IMR-90 (cell line): ENCODE measurements at regions not wholly inside any gene's neighbourhood (a gene's known extent, or its start where the extent isn't known, plus 50 kb on each side); places are given as distances from the start of the nearest gene placed in this dataset.

Source experiments
- ATAC-seq: fragments of 200-7000 bp; cut with Tn5 transposase; 2 replicates; pipeline ENCODE4 v1.9.1; 2020; ENCODE audit warnings: low read depth, mild to moderate bottlenecking, moderate library complexity
- BruUV-seq: library from RNA; stranded (reverse); fragments of 400-500 nt; replicated peaks from 2 replicates; lab custom pipeline; 2021; lab: Mats Ljungman, UMichigan
- CTCF ChIA-PET: fragments of 300-600 bp; formaldehyde crosslinking; extraction: SDS; loops from one replicate; lab custom pipeline; 2021; ENCODE audit warnings: antibody characterized with exemption; lab: Yijun Ruan, JAX
- POLR2A ChIA-PET: fragments of 300-600 bp; sonication (Branson Sonifier 250); formaldehyde crosslinking; loops from one replicate; lab custom pipeline; 2022; ENCODE audit warnings: antibody characterized with exemption; ENCODE audit not compliant: unreplicated experiment; lab: Charles Lee
- DNase-seq: peaks from one replicate; pipeline ENCODE4 v3.0.0; 2013
- H2AFZ ChIP-seq: replicated peaks from 2 replicates; pipeline ENCODE3; 2013; ENCODE audit warnings: low read length, mild to moderate bottlenecking; ENCODE audit not compliant: poor library complexity
- H2AK5ac ChIP-seq: 2 replicates; pipeline ENCODE4 v1.6.1; 2013; ENCODE audit warnings: low read depth, low read length, inconsistent platforms
- H2AK9ac ChIP-seq: replicated peaks from 2 replicates; pipeline ENCODE3; 2013; ENCODE audit warnings: mild to moderate bottlenecking, low read depth, low read length, moderate library complexity; ENCODE audit not compliant: poor library complexity
- H2BK120ac ChIP-seq: 2 replicates; pipeline ENCODE4 v1.6.1; 2013; ENCODE audit warnings: low read depth, low read length, inconsistent platforms
- H2BK15ac ChIP-seq: 3 replicates; pipeline ENCODE4 v1.6.1; 2013; ENCODE audit warnings: low read depth, low read length, inconsistent platforms
- H2BK20ac ChIP-seq: 2 replicates; pipeline ENCODE4 v1.6.1; 2013; ENCODE audit warnings: low read depth, mild to moderate bottlenecking, inconsistent platforms, low read length, moderate library complexity
- H2BK5ac ChIP-seq: 2 replicates; pipeline ENCODE4 v1.6.1; 2013; ENCODE audit warnings: mild to moderate bottlenecking, low read depth, low read length, inconsistent platforms; ENCODE audit not compliant: poor library complexity, severe bottlenecking
- H3K14ac ChIP-seq: replicated peaks from 2 replicates; pipeline ENCODE4 v1.6.1; 2013; ENCODE audit warnings: low read depth, low read length, inconsistent platforms
- H3K18ac ChIP-seq: 2 replicates; pipeline ENCODE4 v1.6.1; 2013; ENCODE audit warnings: low read depth, low read length, control low read depth
- H3K23ac ChIP-seq: 2 replicates; pipeline ENCODE4 v1.6.1; 2013; ENCODE audit warnings: low read depth, low read length, inconsistent platforms
- H3K27ac ChIP-seq: 2 replicates; pipeline ENCODE4 v1.5.1; 2013; ENCODE audit warnings: mild to moderate bottlenecking, control low read depth, low read length; ENCODE audit not compliant: insufficient read depth
- H3K27me3 ChIP-seq: 2 replicates; pipeline ENCODE4 v1.6.1; 2013; ENCODE audit warnings: low read length; ENCODE audit not compliant: control insufficient read depth, insufficient read depth
- H3K36me3 ChIP-seq: 2 replicates; pipeline ENCODE4 v1.6.1; 2013; ENCODE audit warnings: low read length, mixed read lengths; ENCODE audit not compliant: control insufficient read depth, insufficient read depth
- H3K4ac ChIP-seq: 2 replicates; pipeline ENCODE4 v1.6.1; 2013; ENCODE audit warnings: low read depth, low read length, inconsistent platforms
- H3K4me1 ChIP-seq: 2 replicates; pipeline ENCODE4 v1.6.1; 2013; ENCODE audit warnings: low read length, mixed read lengths; ENCODE audit not compliant: control insufficient read depth, insufficient read depth
- H3K4me2 ChIP-seq: 2 replicates; pipeline ENCODE4 v1.6.1; 2013; ENCODE audit warnings: low read depth, mild to moderate bottlenecking, control low read depth, low read length, moderate library complexity
- H3K4me3 ChIP-seq: 2 replicates; pipeline ENCODE4 v1.5.1; 2013; ENCODE audit warnings: low read depth, mild to moderate bottlenecking, control low read depth, low read length, moderate library complexity; ENCODE audit not compliant: insufficient read depth
- H3K56ac ChIP-seq: 2 replicates; pipeline ENCODE4 v1.6.1; 2013; ENCODE audit warnings: low read length, inconsistent platforms; ENCODE audit not compliant: insufficient read depth; ENCODE audit errors: extremely low read depth
- H3K79me1 ChIP-seq, 2 experiments: 2 replicates each; pipeline ENCODE4 v1.6.1; 2013; ENCODE audit warnings: low read length in 2 of 2, inconsistent platforms in 1 of 2, low read depth in 1 of 2
- H3K9ac ChIP-seq: 2 replicates; pipeline ENCODE4 v1.6.1; 2013; ENCODE audit warnings: low read depth, low read length, control low read depth
- H3K9me1 ChIP-seq: 2 replicates; pipeline ENCODE4 v1.6.1; 2013; ENCODE audit warnings: low read length, inconsistent platforms; ENCODE audit not compliant: insufficient read depth
- H3K9me3 ChIP-seq: 2 replicates; pipeline ENCODE4 v1.6.1; 2013; ENCODE audit warnings: low read length; ENCODE audit not compliant: control insufficient read depth, insufficient read depth
- H4K20me1 ChIP-seq: 2 replicates; pipeline ENCODE4 v1.6.1; 2013; ENCODE audit warnings: low read length, inconsistent platforms; ENCODE audit not compliant: insufficient read depth
- H4K5ac ChIP-seq: 2 replicates; pipeline ENCODE4 v1.6.1; 2013; ENCODE audit warnings: mild to moderate bottlenecking, low read depth, low read length, control low read depth
- H4K8ac ChIP-seq, 2 experiments: 2 replicates each; pipeline ENCODE4 v1.6.1; 2013; ENCODE audit warnings: low read depth in 2 of 2, low read length in 2 of 2, control low read depth in 1 of 2, inconsistent platforms in 1 of 2
- H4K91ac ChIP-seq: 2 replicates; pipeline ENCODE4 v1.6.1; 2013; ENCODE audit warnings: low read depth, low read length, inconsistent platforms; ENCODE audit not compliant: insufficient read depth
- BHLHE40 ChIP-seq: fragments of 150-350 bp; IDR thresholded peaks from 2 replicates; pipeline ENCODE4 v1.6.1; 2016; ENCODE audit warnings: mild to moderate bottlenecking, low read depth, low read length
- CEBPB ChIP-seq: IDR thresholded peaks from 2 replicates; pipeline ENCODE4 v1.6.1; 2012; ENCODE audit warnings: low read depth, low read length, improper control_type of control experiment
- CHD1 ChIP-seq: IDR thresholded peaks from 2 replicates; pipeline ENCODE4 v1.6.1; 2012; ENCODE audit warnings: low read depth, low read length, improper control_type of control experiment
- ELK1 ChIP-seq: fragments of 150-350 bp; IDR thresholded peaks from 2 replicates; pipeline ENCODE4 v1.6.1; 2016; ENCODE audit warnings: low read depth, mild to moderate bottlenecking, low read length, moderate library complexity, borderline replicate concordance
- FOS ChIP-seq: fragments of 150-350 bp; IDR thresholded peaks from 2 replicates; pipeline ENCODE4 v1.6.1; 2016; ENCODE audit warnings: low read depth, low read length
- MAFK ChIP-seq: IDR thresholded peaks from 2 replicates; pipeline ENCODE4 v1.6.1; 2012; ENCODE audit warnings: low read depth, low read length, improper control_type of control experiment
- MAZ ChIP-seq: IDR thresholded peaks from 2 replicates; pipeline ENCODE4 v1.6.1; 2012; ENCODE audit warnings: low read depth, mild to moderate bottlenecking, low read length, improper control_type of control experiment, moderate library complexity, borderline replicate concordance
- MXI1 ChIP-seq: IDR thresholded peaks from 2 replicates; pipeline ENCODE4 v1.6.1; 2012; ENCODE audit warnings: low read depth, mild to moderate bottlenecking, low read length, moderate library complexity, borderline replicate concordance
- NFE2L2 ChIP-seq: fragments of 150-350 bp; IDR thresholded peaks from 2 replicates; pipeline ENCODE4 v1.6.1; 2016; ENCODE audit warnings: low read depth, mild to moderate bottlenecking, low read length
- POLR2A ChIP-seq: IDR thresholded peaks from 2 replicates; pipeline ENCODE4 v1.6.1; 2012; ENCODE audit warnings: mild to moderate bottlenecking, low read depth, low read length
- RAD21 ChIP-seq: IDR thresholded peaks from 2 replicates; pipeline ENCODE4 v1.6.1; 2012; ENCODE audit warnings: low read length, improper control_type of control experiment
- RCOR1 ChIP-seq: IDR thresholded peaks from 2 replicates; pipeline ENCODE4 v1.6.1; 2012; ENCODE audit warnings: mild to moderate bottlenecking, low read length, improper control_type of control experiment; ENCODE audit not compliant: insufficient replicate concordance
- RFX5 ChIP-seq: IDR thresholded peaks from 2 replicates; pipeline ENCODE4 v1.8.0; 2012; ENCODE audit warnings: low read depth, mild to moderate bottlenecking, low read length, moderate library complexity
- SMC3 ChIP-seq: fragments of 150-350 bp; IDR thresholded peaks from 2 replicates; pipeline ENCODE4 v1.6.1; 2016; ENCODE audit warnings: low read depth, mild to moderate bottlenecking, antibody characterized with exemption, low read length, moderate library complexity
- WGBS, 2 experiments: methylation state at CpG; one replicate each; pipeline versions ENCODE4 v1.1.5 to v1.1.7; 2013; ENCODE audit warnings: missing lambda C conversion rate in 2 of 2; ENCODE audit not compliant: insufficient read length in 1 of 2; ENCODE audit errors: extremely low coverage in 2 of 2; 5-methylcytosine and 5-hydroxymethylcytosine counted together
- dilution Hi-C: fragments of 300-500 bp; cut with HindIII; formaldehyde crosslinking; loops from one replicate; pipeline ENCODE4 v1.14.3; 2018; ENCODE audit warnings: low sequenced_read_pairs; ENCODE audit not compliant: unreplicated experiment
- in situ Hi-C: fragments of 300-500 bp; cut with MboI; formaldehyde crosslinking; loops from 3 replicates; pipeline ENCODE4 v1.14.3; 2019; ENCODE audit warnings: low sequenced_read_pairs, inconsistent platforms, mixed read lengths
- intact Hi-C: fragments of 100-400 bp; cut with micrococcal nuclease; formaldehyde crosslinking; loops from 2 replicates; pipeline ENCODE4 v1.10.0; 2022
- TF ChIP-seq, protein P1 (sequence below): conservative IDR thresholded peaks from 2 replicates; pipeline ENCODE4 v1.5.1; 2012; ENCODE audit warnings: mild to moderate bottlenecking, low read depth, low read length, improper control_type of control experiment
- TF ChIP-seq, protein P2 (sequence below): fragments of 150-350 bp; IDR thresholded peaks from 2 replicates; pipeline ENCODE4 v1.6.1; 2017; ENCODE audit warnings: mild to moderate bottlenecking, antibody characterized with exemption, low read length, low read depth

DNA sequence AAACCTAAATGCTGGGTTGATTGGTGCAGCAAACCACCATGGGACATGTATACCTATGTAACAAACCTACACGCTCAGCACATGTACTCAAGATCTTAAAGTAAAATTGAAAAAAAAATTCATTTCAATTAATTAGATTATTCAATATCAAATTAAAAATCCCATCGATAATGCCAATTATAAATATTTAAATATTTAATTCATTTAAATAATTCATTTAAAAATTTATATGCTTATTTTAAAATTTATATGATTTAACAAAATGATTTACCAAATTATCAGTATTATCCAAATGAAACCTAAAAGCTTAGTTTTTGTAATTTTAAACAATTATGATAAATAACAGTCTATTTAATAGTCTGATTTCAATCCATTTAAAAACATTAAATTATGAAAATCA lies 560.4 kb downstream of the NUP35 start:
- Histone ChIP-seq H4K20me1 (no peaks in the 10 kb centered on the region), H3K4me1 (no peaks in the 10 kb centered on the region), H3K4me3 (no peak overlapping the region), H3K9me3 (no peaks in the 10 kb centered on the region; the same call in 1 of the 2 replicates), H3K9me1 (no peaks in the 10 kb centered on the region), H4K91ac (no peak overlapping the region), H2AFZ (no peak overlapping the region), H3K27me3 (no peaks in the 10 kb centered on the region), H2BK5ac (no peak overlapping the region), H3K18ac (no peak overlapping the region), H3K27ac (no peak overlapping the region), H3K14ac (no peak overlapping the region), H3K9ac (no peak overlapping the region), H3K23ac (no peak overlapping the region), H2BK15ac (no peak overlapping the region), H2AK9ac (no peak overlapping the region), H2BK120ac (no peak overlapping the region), H3K36me3 (no peaks in the 10 kb centered on the region), H4K8ac (no peak overlapping the region), H2AK5ac (no peak overlapping the region), H3K79me1 (no peaks in the 10 kb centered on the region), H4K5ac (no peak overlapping the region), H3K4me2 (no peak overlapping the region), H3K56ac (no peak overlapping the region), H2BK20ac (no peak overlapping the region), H3K4ac (no peak overlapping the region)
- POLR2A ChIA-PET = no interaction called here
- in situ Hi-C loops (no loop called here), dilution Hi-C loops (no loop called here), intact Hi-C loops (no loop called here)
- no TSS peak for BruUV-seq
- TF ChIP-seq NFE2L2 (no peak), CHD1 (no peak), RCOR1 (no peak), BHLHE40 (no peak), CEBPB (no peak), RAD21 (no peak), SMC3 (no peak), ELK1 (no peak), POLR2A (no peak), RFX5 (no peak), MXI1 (no peak), MAZ (no peak), FOS (no peak), MAFK (no peak)
- TF ChIP-seq, protein P1, sequence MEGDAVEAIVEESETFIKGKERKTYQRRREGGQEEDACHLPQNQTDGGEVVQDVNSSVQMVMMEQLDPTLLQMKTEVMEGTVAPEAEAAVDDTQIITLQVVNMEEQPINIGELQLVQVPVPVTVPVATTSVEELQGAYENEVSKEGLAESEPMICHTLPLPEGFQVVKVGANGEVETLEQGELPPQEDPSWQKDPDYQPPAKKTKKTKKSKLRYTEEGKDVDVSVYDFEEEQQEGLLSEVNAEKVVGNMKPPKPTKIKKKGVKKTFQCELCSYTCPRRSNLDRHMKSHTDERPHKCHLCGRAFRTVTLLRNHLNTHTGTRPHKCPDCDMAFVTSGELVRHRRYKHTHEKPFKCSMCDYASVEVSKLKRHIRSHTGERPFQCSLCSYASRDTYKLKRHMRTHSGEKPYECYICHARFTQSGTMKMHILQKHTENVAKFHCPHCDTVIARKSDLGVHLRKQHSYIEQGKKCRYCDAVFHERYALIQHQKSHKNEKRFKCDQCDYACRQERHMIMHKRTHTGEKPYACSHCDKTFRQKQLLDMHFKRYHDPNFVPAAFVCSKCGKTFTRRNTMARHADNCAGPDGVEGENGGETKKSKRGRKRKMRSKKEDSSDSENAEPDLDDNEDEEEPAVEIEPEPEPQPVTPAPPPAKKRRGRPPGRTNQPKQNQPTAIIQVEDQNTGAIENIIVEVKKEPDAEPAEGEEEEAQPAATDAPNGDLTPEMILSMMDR = no peak
- TF ChIP-seq, protein P2, sequence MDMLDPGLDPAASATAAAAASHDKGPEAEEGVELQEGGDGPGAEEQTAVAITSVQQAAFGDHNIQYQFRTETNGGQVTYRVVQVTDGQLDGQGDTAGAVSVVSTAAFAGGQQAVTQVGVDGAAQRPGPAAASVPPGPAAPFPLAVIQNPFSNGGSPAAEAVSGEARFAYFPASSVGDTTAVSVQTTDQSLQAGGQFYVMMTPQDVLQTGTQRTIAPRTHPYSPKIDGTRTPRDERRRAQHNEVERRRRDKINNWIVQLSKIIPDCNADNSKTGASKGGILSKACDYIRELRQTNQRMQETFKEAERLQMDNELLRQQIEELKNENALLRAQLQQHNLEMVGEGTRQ = no peak
- CTCF ChIA-PET = no interaction called here
- DNase-seq = no peak
- no peak for ATAC-seq
- no CpG with 5 or more reads among the region's 2 CpGs for WGBS, 2 experiments
